Gastrocnemius medialis (tissue), 4 donors: ENCODE measurements at regions not wholly inside any gene's neighbourhood (a gene's known extent, or its start where the extent isn't known, plus 50 kb on each side); places are given as distances from the start of the nearest gene placed in this dataset.

Experiments used
- CTCF ChIP-seq, 5 experiments: fragments of 450-650 bp in 3 of 5; fragments of 200-600 bp in 2 of 5; sonication (generic) in 2 of 5; IDR thresholded peaks in 4 of 5; conservative IDR thresholded peaks in 1 of 5; 1 replicate in 4 of 5; 2 replicates in 1 of 5; pipeline ENCODE4 v1.5.1; 2016 to 2019; ENCODE audit warnings: antibody characterized with exemption in 5 of 5, mild to moderate bottlenecking in 3 of 5, moderate library complexity in 3 of 5
- POLR2A ChIP-seq, 2 donors: fragments of 450-650 bp; IDR thresholded peaks; one replicate each; pipeline ENCODE4 v1.6.1; 2017; ENCODE audit warnings: antibody characterized with exemption in 2 of 2, mild to moderate bottlenecking in 2 of 2, moderate library complexity in 2 of 2

GRCh38 chr5:154628685-154629084, 126.5 kb upstream of the LARP1 start:
- TF ChIP-seq CTCF (IDR thresholded peaks at IDR 0.05 in 4 of 5, conservative IDR thresholded peaks at IDR 0.05 in 1 of 5) (no peak), POLR2A (IDR thresholded peaks at IDR 0.05) (no peak)
